ENCODE measurements at regions not wholly inside any gene's neighbourhood (a gene's known extent, or its start where the extent isn't known, plus 50 kb on each side); places are given as distances from the start of the nearest gene placed in this dataset.

- CTCF ChIA-PET: no interaction called here
- Mint-ChIP-seq H3K27me3 (no peaks in the 10 kb centered on the region), H3K4me1 (no peaks in the 10 kb centered on the region), H3K36me3 (ENCODE audit: low read depth) (no peaks in the 10 kb centered on the region), H3K27ac (no peak overlapping the region), H3K9me3 (no peaks in the 10 kb centered on the region), H3K4me3 (no peak overlapping the region)
- POLR2A ChIA-PET: no interaction called here
- no peak for DNase-seq
Observed at GRCh38 chr4:135144498-135144897, 942.9 kb upstream of the PABPC4L start.

- Mint-ChIP-seq H3K4me3 (no peak overlapping the region), H3K9me3 (peaks cover 2% of the 10 kb centered on the region), H3K27ac (no peak overlapping the region), H3K4me1 (no peaks in the 10 kb centered on the region), H3K27me3 (no peaks in the 10 kb centered on the region), H3K36me3 (ENCODE audit: low read depth) (no peaks in the 10 kb centered on the region)
- no peak for DNase-seq
- CTCF ChIA-PET: no interaction called here
- POLR2A ChIA-PET: no interaction called here
Observed at GRCh38 chr4:135124196-135124595, 922.6 kb upstream of the PABPC4L start.

- Mint-ChIP-seq H3K9me3 (peaks cover 2% of the 10 kb centered on the region), H3K27ac (no peak overlapping the region), H3K27me3 (no peaks in the 10 kb centered on the region), H3K4me3 (no peak overlapping the region), H3K36me3 (ENCODE audit: low read depth) (no peaks in the 10 kb centered on the region), H3K4me1 (no peaks in the 10 kb centered on the region)
- no peak for DNase-seq
- CTCF ChIA-PET: interaction anchor here (0.6 kb wide), 1 partner anchor 830 kb away, joined by 4 read pairs; no protein-coding TSS in a partner anchor
- POLR2A ChIA-PET: no interaction called here
Observed at GRCh38 chr4:135123632-135124031, 922.0 kb upstream of the PABPC4L start.

GRCh38 chr4:135122457-135122856 lies 920.9 kb upstream of the PABPC4L start:
- H3K4me1 Mint-ChIP-seq: no peaks in the 10 kb centered on the region
- H3K36me3 Mint-ChIP-seq (ENCODE audit: low read depth): no peaks in the 10 kb centered on the region
- H3K27ac Mint-ChIP-seq: no peak overlapping the region
- no peaks in the 10 kb centered on the region for H3K27me3 Mint-ChIP-seq
- POLR2A ChIA-PET: no interaction called here
- peaks cover 2% of the 10 kb centered on the region for H3K9me3 Mint-ChIP-seq
- no peak overlapping the region for H3K4me3 Mint-ChIP-seq
- CTCF ChIA-PET: no interaction called here
- no peak for DNase-seq

DNA sequence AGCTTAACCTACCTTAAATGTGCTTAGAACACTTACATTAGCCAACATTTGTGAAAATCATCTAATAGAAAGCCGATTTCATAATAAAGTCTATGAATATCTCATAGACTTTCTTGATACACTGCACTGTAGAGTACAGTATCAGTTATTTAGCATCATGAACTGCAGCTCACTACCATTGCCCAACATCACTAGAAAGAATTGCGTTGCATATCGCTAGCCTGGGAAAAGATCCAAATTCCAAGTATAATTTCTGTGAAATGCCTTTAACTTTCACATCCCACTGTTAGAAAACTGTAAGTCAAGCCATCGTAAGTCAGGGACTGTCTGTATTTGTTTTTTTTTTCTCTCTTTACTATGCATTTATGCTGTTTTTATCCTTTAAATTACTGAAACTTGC lies 918.6 kb upstream of the PABPC4L start:
- CTCF ChIA-PET: interaction anchor here (0.6 kb wide), 1 partner anchor 19 kb away, joined by 3 read pairs; no protein-coding TSS in a partner anchor
- H3K27ac Mint-ChIP-seq: no peak overlapping the region
- H3K36me3 Mint-ChIP-seq (ENCODE audit: low read depth): no peaks in the 10 kb centered on the region
- POLR2A ChIA-PET: no interaction called here
- H3K4me3 Mint-ChIP-seq: no peak overlapping the region
- DNase-seq: no peak
- no peaks in the 10 kb centered on the region for H3K27me3 Mint-ChIP-seq
- H3K4me1 Mint-ChIP-seq: no peaks in the 10 kb centered on the region
- peaks cover 2% of the 10 kb centered on the region for H3K9me3 Mint-ChIP-seq

- DNase-seq: no peak
- POLR2A ChIA-PET: no interaction called here
- Mint-ChIP-seq H3K4me1 (no peaks in the 10 kb centered on the region), H3K4me3 (no peak overlapping the region), H3K9me3 (peaks cover 5% of the 10 kb centered on the region), H3K27me3 (no peaks in the 10 kb centered on the region), H3K27ac (no peak overlapping the region), H3K36me3 (ENCODE audit: low read depth) (no peaks in the 10 kb centered on the region)
- CTCF ChIA-PET: no interaction called here
Observed at GRCh38 chr4:135114079-135114478, 912.5 kb upstream of the PABPC4L start.

DNA sequence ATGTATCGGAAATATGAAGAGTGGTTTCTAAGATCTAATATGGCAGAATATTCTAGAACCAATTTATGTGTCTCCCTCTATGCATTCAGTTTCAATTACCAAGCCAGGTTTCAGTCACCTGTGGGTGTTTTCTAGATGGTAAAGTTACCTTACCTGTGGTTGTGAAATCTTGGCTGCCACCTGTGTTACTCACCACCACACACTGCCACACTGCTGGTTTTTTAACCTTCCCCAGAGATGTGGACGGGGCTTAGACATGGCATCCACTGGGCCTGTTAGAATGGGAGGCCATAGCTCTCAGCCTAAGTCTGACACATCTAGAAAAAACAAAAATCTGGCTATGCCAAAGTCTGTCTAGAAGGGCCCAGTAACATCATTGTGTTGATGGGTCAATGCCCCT lies 896.5 kb upstream of the PABPC4L start:
- H3K4me3 Mint-ChIP-seq: no peak overlapping the region
- H3K27ac Mint-ChIP-seq: no peak overlapping the region
- POLR2A ChIA-PET: no interaction called here
- peaks cover 3% of the 10 kb centered on the region for H3K9me3 Mint-ChIP-seq
- no peak for DNase-seq
- H3K36me3 Mint-ChIP-seq (ENCODE audit: low read depth): no peaks in the 10 kb centered on the region
- CTCF ChIA-PET: no interaction called here
- H3K27me3 Mint-ChIP-seq: no peaks in the 10 kb centered on the region
- no peaks in the 10 kb centered on the region for H3K4me1 Mint-ChIP-seq

DNA sequence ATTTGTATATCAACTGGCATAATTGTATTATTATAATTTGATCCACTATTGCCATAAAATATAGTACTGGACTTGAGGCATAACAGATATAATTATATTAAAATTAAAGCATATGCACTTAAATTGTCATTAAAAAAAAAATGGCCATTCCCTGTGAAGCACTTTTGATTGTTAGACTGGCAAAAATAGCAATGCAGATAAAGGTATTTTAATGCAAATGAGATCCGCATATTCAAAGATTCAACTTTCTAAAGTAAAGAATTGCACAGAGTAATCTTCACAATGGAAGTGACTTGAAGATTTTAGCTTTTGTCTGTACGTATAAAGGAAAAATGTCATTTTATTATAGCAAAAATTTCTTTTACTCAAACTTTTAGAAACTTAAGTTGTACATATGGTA lies 871.8 kb upstream of the PABPC4L start:
- ChIA-PET POLR2A (no interaction called here), CTCF (no interaction called here)
- Mint-ChIP-seq H3K36me3 (ENCODE audit: low read depth) (no peaks in the 10 kb centered on the region), H3K9me3 (peaks cover 19% of the 10 kb centered on the region), H3K27me3 (no peaks in the 10 kb centered on the region), H3K4me3 (no peak overlapping the region), H3K27ac (no peak overlapping the region), H3K4me1 (no peaks in the 10 kb centered on the region)
- DNase-seq: no peak

GRCh38 chr4:135072553-135072952 lies 871.0 kb upstream of the PABPC4L start:
- H3K27ac Mint-ChIP-seq: no peak overlapping the region
- ChIA-PET CTCF (no interaction called here), POLR2A (no interaction called here)
- DNase-seq: no peak
- H3K9me3 Mint-ChIP-seq: peaks cover 12% of the 10 kb centered on the region
- no peak overlapping the region for H3K4me3 Mint-ChIP-seq
- H3K27me3 Mint-ChIP-seq: no peaks in the 10 kb centered on the region
- no peaks in the 10 kb centered on the region for H3K36me3 Mint-ChIP-seq (ENCODE audit: low read depth)
- H3K4me1 Mint-ChIP-seq: no peaks in the 10 kb centered on the region

GRCh38 chr4:135065366-135065765 lies 863.8 kb upstream of the PABPC4L start:
- POLR2A ChIA-PET: no interaction called here
- no peaks in the 10 kb centered on the region for H3K9me3 Mint-ChIP-seq
- H3K36me3 Mint-ChIP-seq (ENCODE audit: low read depth): no peaks in the 10 kb centered on the region
- CTCF ChIA-PET: no interaction called here
- DNase-seq: no peak
- H3K27ac Mint-ChIP-seq: no peak overlapping the region
- H3K27me3 Mint-ChIP-seq: no peaks in the 10 kb centered on the region
- H3K4me1 Mint-ChIP-seq: no peaks in the 10 kb centered on the region
- H3K4me3 Mint-ChIP-seq: no peak overlapping the region

GRCh38 chr4:135050086-135050717 lies 848.6 kb upstream of the PABPC4L start:
- no peaks in the 10 kb centered on the region for H3K4me1 Mint-ChIP-seq
- H3K27ac Mint-ChIP-seq: no peak overlapping the region
- ChIA-PET CTCF (no interaction called here), POLR2A (no interaction called here)
- H3K27me3 Mint-ChIP-seq: no peaks in the 10 kb centered on the region
- no peaks in the 10 kb centered on the region for H3K9me3 Mint-ChIP-seq
- H3K4me3 Mint-ChIP-seq: no peak overlapping the region
- no peaks in the 10 kb centered on the region for H3K36me3 Mint-ChIP-seq (ENCODE audit: low read depth)
- DNase-seq: no peak

DNA sequence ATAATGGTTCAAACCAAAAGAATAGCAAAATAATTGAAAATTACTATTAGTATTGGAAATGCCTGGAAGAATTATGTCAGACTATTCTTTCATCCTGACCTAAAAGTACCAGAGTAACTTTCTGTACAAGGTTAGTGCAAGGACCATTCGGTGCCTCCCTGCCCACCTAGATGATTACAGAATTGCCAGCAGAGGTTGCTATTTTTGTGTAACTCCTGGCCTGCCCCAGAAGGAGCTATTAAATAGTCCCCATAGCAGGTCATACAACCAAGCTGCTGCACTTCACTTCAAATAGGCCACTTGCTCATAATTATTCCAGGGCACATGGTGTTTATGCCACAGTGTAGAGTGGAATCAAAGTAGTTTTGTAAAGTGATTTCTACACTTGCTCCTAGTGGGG lies 831.1 kb upstream of the PABPC4L start:
- Mint-ChIP-seq H3K4me1 (no peaks in the 10 kb centered on the region), H3K36me3 (ENCODE audit: low read depth) (no peaks in the 10 kb centered on the region), H3K4me3 (no peak overlapping the region), H3K27me3 (no peaks in the 10 kb centered on the region), H3K9me3 (peaks cover 3% of the 10 kb centered on the region), H3K27ac (no peak overlapping the region)
- DNase-seq: no peak
- CTCF ChIA-PET: no interaction called here
- POLR2A ChIA-PET: no interaction called here

DNA sequence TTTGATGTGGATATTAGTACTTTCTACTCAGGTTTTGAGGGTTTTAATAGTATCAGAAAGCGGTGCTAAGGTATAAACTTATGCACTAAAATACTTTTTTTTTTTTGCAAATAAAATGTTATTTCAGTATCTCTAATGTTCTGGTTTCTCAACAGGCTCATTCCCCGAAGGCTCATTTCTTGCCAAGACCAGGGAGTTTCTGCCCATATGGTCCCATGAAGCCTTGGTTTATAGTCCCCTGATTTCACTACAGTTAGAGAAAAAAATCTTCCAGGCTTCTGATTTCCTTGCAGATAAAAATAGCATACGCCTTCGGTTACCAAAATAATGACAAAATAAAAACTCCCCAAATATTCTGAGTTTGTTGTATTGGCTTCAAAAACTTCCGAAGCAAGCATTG lies 814.2 kb upstream of the PABPC4L start:
- no peaks in the 10 kb centered on the region for H3K4me1 Mint-ChIP-seq
- no peak overlapping the region for H3K4me3 Mint-ChIP-seq
- H3K27me3 Mint-ChIP-seq: no peaks in the 10 kb centered on the region
- ChIA-PET CTCF (no interaction called here), POLR2A (no interaction called here)
- H3K36me3 Mint-ChIP-seq (ENCODE audit: low read depth): no peaks in the 10 kb centered on the region
- H3K9me3 Mint-ChIP-seq: peaks cover 7% of the 10 kb centered on the region
- no peak for DNase-seq
- H3K27ac Mint-ChIP-seq: no peak overlapping the region

DNA sequence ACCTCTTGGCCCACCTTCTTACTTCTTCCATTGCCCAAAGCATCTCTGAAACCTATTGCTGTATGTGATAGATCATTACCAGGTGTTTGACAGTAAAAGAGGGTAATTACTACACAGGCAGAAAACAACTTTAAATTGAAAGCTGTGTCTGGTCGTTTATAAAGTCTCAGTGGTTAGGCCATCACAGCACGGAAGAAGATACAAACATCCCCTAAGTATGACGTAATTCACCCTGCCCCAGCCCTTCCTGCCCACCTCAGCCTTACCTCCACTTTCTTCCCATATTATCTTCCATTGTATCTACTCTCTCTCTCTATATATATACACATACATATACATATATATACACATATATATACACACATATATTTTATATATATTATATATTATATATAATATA lies 805.8 kb upstream of the PABPC4L start:
- Mint-ChIP-seq H3K4me3 (no peak overlapping the region), H3K27me3 (no peaks in the 10 kb centered on the region), H3K4me1 (no peaks in the 10 kb centered on the region), H3K9me3 (no peaks in the 10 kb centered on the region), H3K36me3 (ENCODE audit: low read depth) (no peaks in the 10 kb centered on the region), H3K27ac (no peak overlapping the region)
- POLR2A ChIA-PET: no interaction called here
- CTCF ChIA-PET: no interaction called here
- DNase-seq: no peak

Data from activated CD4-positive, alpha-beta T cell treated with anti-CD3 and anti-CD28 coated beads, Interleukin-2, amount 10 ng/mL, durations not matched to agents 7 days and 5 days (primary cell).